Small intestine (tissue), 7 donors: ENCODE measurements at regions not wholly inside any gene's neighbourhood (a gene's known extent, or its start where the extent isn't known, plus 50 kb on each side); places are given as distances from the start of the nearest gene placed in this dataset.
"Not testable (repeated sequence)": the region's sequence is repeated elsewhere in the genome, so short reads cannot be mapped to it uniquely, and the experiment has no call there.

ENCODE experiments used
- DNase-seq, 2 donors: peaks; one replicate each; pipeline versions ENCODE4 v3.0.0 to v3.0.0-alpha.2; 2013
- FAIRE-seq: peaks from 2 replicates; lab custom pipeline; 2012; peaks lifted over from hg19 to GRCh38; lab: Jason Lieb, UNC
- H3K27ac ChIP-seq, 3 donors: one replicate each; pipeline ENCODE4 v1.5.1; 2013; ENCODE audit warnings: low read length in 2 of 3, mild to moderate bottlenecking in 2 of 3, control low read depth in 1 of 3, inconsistent platforms in 1 of 3, low read depth in 1 of 3, moderate library complexity in 1 of 3
- H3K27me3 ChIP-seq, 3 donors: one replicate each; pipeline ENCODE4 v1.6.1; 2013; ENCODE audit warnings: low read length in 3 of 3, inconsistent platforms in 1 of 3; ENCODE audit not compliant: control insufficient read depth in 3 of 3, insufficient read depth in 3 of 3
- H3K36me3 ChIP-seq, 3 donors: one replicate each; pipeline ENCODE4 v1.6.1; 2013; ENCODE audit warnings: low read length in 3 of 3, inconsistent platforms in 1 of 3, low read depth in 1 of 3, mild to moderate bottlenecking in 1 of 3, moderate library complexity in 1 of 3; ENCODE audit not compliant: control insufficient read depth in 3 of 3, insufficient read depth in 2 of 3
- H3K4me1 ChIP-seq, 3 donors: one replicate each; pipeline ENCODE4 v1.6.1; 2013; ENCODE audit warnings: low read length in 2 of 3, inconsistent platforms in 1 of 3, low read depth in 1 of 3, mild to moderate bottlenecking in 1 of 3, moderate library complexity in 1 of 3; ENCODE audit not compliant: control insufficient read depth in 3 of 3, insufficient read depth in 2 of 3
- H3K4me3 ChIP-seq, 3 donors: one replicate each; pipeline ENCODE4 v1.5.1; 2013; ENCODE audit warnings: low read length in 3 of 3, control low read depth in 1 of 3, inconsistent platforms in 1 of 3, low read depth in 1 of 3, mild to moderate bottlenecking in 1 of 3, moderate library complexity in 1 of 3
- H3K9me3 ChIP-seq, 2 donors: one replicate each; pipeline ENCODE4 v1.6.1; 2013; ENCODE audit warnings: low read depth in 1 of 2, low read length in 1 of 2; ENCODE audit not compliant: control insufficient read depth in 2 of 2, insufficient read depth in 1 of 2
- WGBS, 3 donors: extraction: QIAGEN DNeasy Blood & Tissue Kit; methylation state at CpG; one replicate each; pipeline ENCODE4 v1.1.7; 2013; 5-methylcytosine and 5-hydroxymethylcytosine counted together
- donor health status: healthy with polysubstance abuse.
- donor health status: control.
- donor health status: control.
- donor health status: Bipolar disorder and iron deficiency.
- donor health status: healthy.

- peak; percentile 90 for FAIRE-seq
- H3K27ac ChIP-seq, result no peak overlapping the region
- H3K36me3 ChIP-seq, result no peaks in the 10 kb centered on the region
Measured at GRCh38 chr4:30125868-30126267, 594.3 kb upstream of the PCDH7 start.

GRCh38 chr4:30126351-30126750, 593.8 kb upstream of the PCDH7 start:
- Histone ChIP-seq H3K36me3 (no peaks in the 10 kb centered on the region), H3K9me3 (peaks cover 0 to 3% of the 10 kb centered on the region in 2 donors), H3K27ac (no peak overlapping the region), H3K4me1 (no peaks in the 10 kb centered on the region), H3K27me3 (no peaks in the 10 kb centered on the region), H3K4me3 (no peak overlapping the region)
- 83 to 84% (median 83%) methylated on average over 1 of the region's 1 CpG for WGBS, 3 donors
- DNase-seq, result no peak
- FAIRE-seq, result no peak

More at GRCh38 chr4:30125868-30126267, 594.3 kb upstream of the PCDH7 start:
- 6 to 39% (median 17%) methylated on average over 1 of the region's 1 CpG for WGBS, 3 donors
- DNase-seq, result no peak
- H3K4me1 ChIP-seq, result no peaks in the 10 kb centered on the region
- H3K27me3 ChIP-seq, result no peaks in the 10 kb centered on the region
- no peak overlapping the region for H3K4me3 ChIP-seq
- peaks cover 0 to 3% of the 10 kb centered on the region in 2 donors for H3K9me3 ChIP-seq

- H3K9me3 ChIP-seq, H3K36me3 ChIP-seq, H3K4me3 ChIP-seq, FAIRE-seq, DNase-seq, H3K27me3 ChIP-seq, H3K27ac ChIP-seq, H3K4me1 ChIP-seq: not testable (repeated sequence)
- WGBS, 3 donors, result 80 to 87% (median 80%) methylated on average over 5 of the region's 5 CpGs
Measured at GRCh38 chr4:30148828-30149227, 571.3 kb upstream of the PCDH7 start.

GRCh38 chr4:30149539-30149938, 570.6 kb upstream of the PCDH7 start:
- not testable (repeated sequence) for DNase-seq, H3K27me3 ChIP-seq, H3K4me3 ChIP-seq, H3K4me1 ChIP-seq, FAIRE-seq, H3K36me3 ChIP-seq, H3K27ac ChIP-seq, H3K9me3 ChIP-seq
- 80 to 90% (median 84%) methylated on average over 7 of the region's 7 CpGs for WGBS, 3 donors

GRCh38 chr4:30153427-30153826, 566.7 kb upstream of the PCDH7 start:
- FAIRE-seq, result no peak
- WGBS, 3 donors, result 60 to 73% (median 66%) methylated on average over 2 of the region's 2 CpGs
- H3K27me3 ChIP-seq, result no peaks in the 10 kb centered on the region

GRCh38 chr4:30160140-30160539, 560.0 kb upstream of the PCDH7 start:
- Histone ChIP-seq H3K4me1 (no peaks in the 10 kb centered on the region), H3K27me3 (no peaks in the 10 kb centered on the region), H3K4me3 (no peak overlapping the region), H3K9me3 (no peaks in the 10 kb centered on the region), H3K36me3 (no peaks in the 10 kb centered on the region), H3K27ac (no peak overlapping the region)
- WGBS, 3 donors, result 58 to 60% (median 59%) methylated on average over 2 of the region's 2 CpGs
- no peak for DNase-seq
- no peak for FAIRE-seq

More at GRCh38 chr4:30153427-30153826, 566.7 kb upstream of the PCDH7 start:
- Histone ChIP-seq H3K36me3 (no peaks in the 10 kb centered on the region), H3K4me3 (no peak overlapping the region), H3K9me3 (no peaks in the 10 kb centered on the region), H3K27ac (no peak overlapping the region), H3K4me1 (no peaks in the 10 kb centered on the region)
- DNase-seq, result no peak

- H3K9me3 ChIP-seq, result no peaks in the 10 kb centered on the region
- no peak overlapping the region for H3K4me3 ChIP-seq
- FAIRE-seq (no peak), DNase-seq (no peak)
- H3K27me3 ChIP-seq, result no peaks in the 10 kb centered on the region
- H3K36me3 ChIP-seq, result no peaks in the 10 kb centered on the region
- H3K4me1 ChIP-seq, result no peaks in the 10 kb centered on the region
- no peak overlapping the region for H3K27ac ChIP-seq
Measured at GRCh38 chr4:30172416-30172815, 547.8 kb upstream of the PCDH7 start.

- WGBS, 3 donors, result 87 to 92% (median 88%) methylated on average over 4 of the region's 4 CpGs
- H3K36me3 ChIP-seq, result no peaks in the 10 kb centered on the region
- H3K4me1 ChIP-seq, result no peaks in the 10 kb centered on the region
- H3K9me3 ChIP-seq, result peaks cover 0 to 4% of the 10 kb centered on the region in 2 donors
- H3K27ac ChIP-seq, result no peak overlapping the region
- FAIRE-seq, result no peak
- H3K4me3 ChIP-seq, result no peak overlapping the region
- DNase-seq, result no peak
- H3K27me3 ChIP-seq, result no peaks in the 10 kb centered on the region
Measured at GRCh38 chr4:30181512-30181911, 538.7 kb upstream of the PCDH7 start.

- WGBS, 3 donors, result 71 to 82% (median 76%) methylated on average over 2 of the region's 2 CpGs
- DNase-seq (no peak), FAIRE-seq (no peak)
- H3K27ac ChIP-seq, result no peak overlapping the region
- no peaks in the 10 kb centered on the region for H3K36me3 ChIP-seq
- H3K9me3 ChIP-seq, result peaks cover 0 to 4% of the 10 kb centered on the region in 2 donors
- H3K4me3 ChIP-seq, result no peak overlapping the region
- H3K4me1 ChIP-seq, result no peaks in the 10 kb centered on the region
- no peaks in the 10 kb centered on the region for H3K27me3 ChIP-seq
Measured at GRCh38 chr4:30181918-30182317, 538.3 kb upstream of the PCDH7 start.
